Kidney epithelial cell (primary cell): ENCODE measurements at regions not wholly inside any gene's neighbourhood (a gene's known extent, or its start where the extent isn't known, plus 50 kb on each side); places are given as distances from the start of the nearest gene placed in this dataset.

ENCODE experiments used
- DNase-seq: peaks from one replicate; pipeline ENCODE4 v3.0.0-alpha.2; 2010; ENCODE audit warnings: low read depth
- H3K27me3 ChIP-seq: 2 replicates; pipeline ENCODE4 v1.6.0; 2011; ENCODE audit warnings: low read length; ENCODE audit not compliant: control insufficient read depth, insufficient read depth
- H3K36me3 ChIP-seq: 2 replicates; pipeline ENCODE4 v1.5.1; 2011; ENCODE audit warnings: low read length; ENCODE audit not compliant: control insufficient read depth, insufficient read depth
- H3K4me3 ChIP-seq: 2 replicates; pipeline ENCODE4 v1.5.1; 2011; ENCODE audit warnings: low read depth, mild to moderate bottlenecking, control low read depth, low read length
- CTCF ChIP-seq: IDR thresholded peaks from 2 replicates; pipeline ENCODE4 v1.5.1; 2011; ENCODE audit warnings: mild to moderate bottlenecking, moderate library complexity, low read length, control low read depth, inconsistent platforms; ENCODE audit not compliant: insufficient read depth, poor library complexity, severe bottlenecking

- H3K27me3 ChIP-seq: no peaks in the 10 kb centered on the region
- no peak for DNase-seq
- no peak for TF ChIP-seq CTCF
- H3K36me3 ChIP-seq: no peaks in the 10 kb centered on the region
- no peak overlapping the region for H3K4me3 ChIP-seq
These were observed 167.9 kb upstream of the AVPR1A start for GRCh38 chr12:63318933-63319332.

GRCh38 chr12:63318313-63318712 lies 167.3 kb upstream of the AVPR1A start:
- no peaks in the 10 kb centered on the region for H3K36me3 ChIP-seq
- no peaks in the 10 kb centered on the region for H3K27me3 ChIP-seq
- TF ChIP-seq CTCF: no peak
- H3K4me3 ChIP-seq: no peak overlapping the region
- no peak for DNase-seq

- Histone ChIP-seq H3K36me3 (no peaks in the 10 kb centered on the region), H3K4me3 (no peak overlapping the region), H3K27me3 (no peaks in the 10 kb centered on the region)
- TF ChIP-seq CTCF: no peak
- DNase-seq: no peak
These were observed 166.9 kb upstream of the AVPR1A start for GRCh38 chr12:63317880-63318279.

GRCh38 chr12:63317286-63317846 lies 166.4 kb upstream of the AVPR1A start:
- no peak for DNase-seq
- H3K4me3 ChIP-seq: no peak overlapping the region
- H3K36me3 ChIP-seq: no peaks in the 10 kb centered on the region
- TF ChIP-seq CTCF: no peak
- no peaks in the 10 kb centered on the region for H3K27me3 ChIP-seq

- TF ChIP-seq CTCF: no peak
- no peaks in the 10 kb centered on the region for H3K27me3 ChIP-seq
- no peak for DNase-seq
- no peak overlapping the region for H3K4me3 ChIP-seq
- no peaks in the 10 kb centered on the region for H3K36me3 ChIP-seq
These were observed 162.1 kb upstream of the AVPR1A start for GRCh38 chr12:63313139-63313538.

- no peaks in the 10 kb centered on the region for H3K27me3 ChIP-seq
- no peak for DNase-seq
- H3K4me3 ChIP-seq: no peak overlapping the region
- no peak for TF ChIP-seq CTCF
- H3K36me3 ChIP-seq: no peaks in the 10 kb centered on the region
These were observed 157.7 kb upstream of the AVPR1A start for GRCh38 chr12:63308671-63309070.
